NCI-H146 (cell line): ENCODE measurements at regions not wholly inside any gene's neighbourhood (a gene's known extent, or its start where the extent isn't known, plus 50 kb on each side); places are given as distances from the start of the nearest gene placed in this dataset.

Experiments
- DNase-seq: peaks from one replicate; lab custom pipeline; 2025; lab: John Stamatoyannopoulos, UW

DNA sequence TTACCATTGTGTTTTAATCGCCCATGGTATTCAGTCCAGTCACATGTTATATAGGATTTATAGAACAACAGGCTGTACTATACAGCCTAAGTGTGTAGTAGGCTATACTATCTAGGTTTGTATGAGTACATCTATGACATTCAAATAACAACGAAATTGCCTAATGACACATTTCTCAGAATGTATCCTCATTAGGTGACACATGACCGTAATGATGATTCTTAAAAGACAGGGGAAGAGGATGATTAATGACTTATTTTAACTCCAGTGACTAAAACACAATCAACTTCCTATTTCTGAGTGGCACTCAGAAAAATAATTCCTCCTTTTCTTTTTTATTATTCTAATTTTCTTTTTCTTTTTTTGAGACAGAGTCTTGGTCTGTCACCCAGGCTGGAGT lies 63.0 kb upstream of the ACSL3 start:
- DNase-seq, result no peak

DNA sequence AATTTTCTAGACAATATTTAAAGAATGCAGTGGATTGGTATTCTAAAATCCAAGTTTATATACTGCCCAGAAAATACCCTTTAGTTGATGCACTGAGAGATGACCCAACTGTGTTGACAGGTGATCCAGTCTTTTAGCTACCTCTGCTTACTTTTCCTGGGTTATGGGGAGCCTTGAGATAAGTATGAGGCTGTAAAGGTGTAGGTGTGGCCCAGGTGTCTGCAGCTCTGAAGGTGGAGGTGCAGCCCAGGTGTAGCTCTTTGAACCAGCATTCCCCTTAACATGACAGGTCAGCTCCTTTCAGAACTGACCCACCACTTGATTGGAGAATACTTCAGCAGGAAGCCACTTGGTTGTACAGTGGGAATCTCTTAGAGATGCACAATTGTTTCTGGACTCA lies 62.3 kb upstream of the ACSL3 start:
- no peak for DNase-seq

DNA sequence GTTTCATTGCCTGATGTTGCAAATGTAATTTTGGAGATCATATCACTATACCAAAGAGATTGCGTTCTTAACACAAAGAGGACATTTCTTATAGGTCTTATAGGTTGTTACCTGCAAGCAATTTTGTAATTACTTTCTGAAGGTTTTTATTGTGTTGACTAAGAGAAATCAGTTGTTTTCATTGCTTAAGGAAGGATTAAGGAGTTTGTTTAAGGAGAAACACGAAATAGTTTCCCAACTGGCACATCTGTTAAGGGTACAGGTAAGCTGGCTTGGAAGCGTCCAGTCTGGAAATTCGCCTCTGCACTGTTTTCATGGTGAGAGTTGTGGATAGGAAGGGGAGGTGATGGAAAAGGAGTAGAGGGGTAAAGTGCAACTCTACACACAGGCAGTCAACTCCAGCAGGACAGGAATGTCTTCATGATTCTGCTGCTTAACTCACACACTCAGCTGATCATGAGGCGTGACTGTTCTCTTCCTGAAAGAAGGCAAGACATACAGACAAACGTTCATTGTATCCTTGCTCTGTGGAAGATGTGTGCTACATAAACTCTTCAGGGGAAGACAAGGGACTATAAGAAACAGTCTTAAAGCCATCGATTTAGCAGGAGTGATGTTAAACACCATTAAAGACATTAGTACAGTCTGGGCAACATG lies 61.4 kb upstream of the ACSL3 start:
- DNase-seq, result no peak

DNA sequence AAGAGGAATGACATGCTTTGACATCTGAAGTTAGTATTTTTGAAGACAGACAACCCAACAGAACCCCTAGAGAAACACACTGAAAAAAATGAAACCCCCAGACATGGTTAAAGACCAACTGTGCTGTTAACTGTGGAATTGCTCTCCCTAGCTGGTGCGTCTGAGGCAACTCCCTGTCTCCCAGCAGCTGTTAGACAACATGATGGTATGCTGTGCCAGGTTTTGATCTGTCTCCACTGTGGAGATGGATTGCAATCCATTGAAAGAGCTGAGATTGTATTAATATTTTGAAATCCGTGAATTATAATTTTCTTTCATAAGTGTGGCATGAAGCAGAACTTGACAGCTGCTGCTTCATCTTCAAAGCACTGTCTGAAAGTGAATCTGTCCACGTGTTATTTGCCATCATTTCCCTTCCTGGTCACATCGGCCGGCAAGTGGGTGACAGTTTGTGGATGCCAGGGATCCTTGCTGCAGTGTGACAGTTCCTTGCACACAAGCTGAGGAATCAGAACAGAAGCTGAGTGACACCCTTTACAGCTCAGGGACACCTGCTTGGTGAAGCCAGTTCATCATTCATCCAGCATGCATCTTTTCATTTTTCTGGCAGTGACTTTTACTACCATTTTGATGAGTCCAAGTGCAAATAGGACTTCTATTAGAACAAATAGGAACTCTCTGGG lies 58.2 kb upstream of the ACSL3 start:
- no peak for DNase-seq

DNA sequence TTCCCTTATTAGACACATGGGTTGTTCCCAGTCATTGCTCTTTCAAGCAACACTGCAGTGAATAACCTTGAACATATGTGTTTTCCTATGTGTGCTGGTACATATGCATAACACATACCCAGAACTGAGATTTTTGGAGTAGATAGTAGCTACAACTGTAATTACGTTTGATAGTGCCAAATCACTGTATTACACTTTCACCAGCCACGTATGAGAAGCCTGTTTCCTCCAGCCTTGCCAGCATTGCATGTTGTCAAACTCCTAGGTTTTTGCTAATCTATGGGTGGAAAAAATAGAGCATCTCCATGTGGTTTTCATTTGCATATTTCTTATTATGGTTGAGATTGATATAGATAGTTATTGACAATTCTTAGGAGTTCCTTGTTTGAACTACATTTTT lies 56.5 kb upstream of the ACSL3 start:
- no peak for DNase-seq

DNA sequence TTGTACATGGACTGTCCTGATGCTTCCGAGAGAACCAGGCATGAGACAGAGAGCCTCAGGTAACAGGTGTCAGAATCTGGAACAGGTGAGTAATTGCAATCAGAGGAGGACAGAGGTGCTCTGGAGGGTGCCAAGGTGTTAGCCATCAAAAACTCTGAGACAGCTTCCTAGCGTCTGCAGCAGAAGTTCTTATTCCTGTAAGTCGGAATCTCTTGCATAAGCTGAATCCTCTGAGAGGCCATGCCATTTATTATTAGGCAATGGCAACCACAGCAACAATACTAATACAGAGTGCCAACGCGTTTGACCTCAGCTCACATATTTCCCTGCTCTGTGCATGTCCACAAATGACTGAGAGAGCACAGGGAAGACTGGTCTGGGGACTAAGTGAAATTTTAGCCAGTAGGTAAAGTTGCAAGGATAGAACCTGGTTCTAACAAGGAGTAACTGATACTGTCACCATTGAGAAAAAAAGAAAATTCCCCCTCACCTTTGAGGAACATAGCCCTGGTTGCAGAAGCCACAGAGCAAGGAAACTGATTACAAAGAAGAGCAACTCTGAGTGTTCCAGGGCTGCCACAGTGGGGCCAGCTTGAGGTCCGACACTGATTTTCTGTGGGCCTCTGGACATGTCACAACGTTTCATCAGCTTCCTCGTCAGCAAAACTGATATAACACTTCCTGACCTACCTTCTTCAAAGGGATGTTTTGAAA lies 55.1 kb upstream of the ACSL3 start:
- DNase-seq, result peak; percentile 31

DNA sequence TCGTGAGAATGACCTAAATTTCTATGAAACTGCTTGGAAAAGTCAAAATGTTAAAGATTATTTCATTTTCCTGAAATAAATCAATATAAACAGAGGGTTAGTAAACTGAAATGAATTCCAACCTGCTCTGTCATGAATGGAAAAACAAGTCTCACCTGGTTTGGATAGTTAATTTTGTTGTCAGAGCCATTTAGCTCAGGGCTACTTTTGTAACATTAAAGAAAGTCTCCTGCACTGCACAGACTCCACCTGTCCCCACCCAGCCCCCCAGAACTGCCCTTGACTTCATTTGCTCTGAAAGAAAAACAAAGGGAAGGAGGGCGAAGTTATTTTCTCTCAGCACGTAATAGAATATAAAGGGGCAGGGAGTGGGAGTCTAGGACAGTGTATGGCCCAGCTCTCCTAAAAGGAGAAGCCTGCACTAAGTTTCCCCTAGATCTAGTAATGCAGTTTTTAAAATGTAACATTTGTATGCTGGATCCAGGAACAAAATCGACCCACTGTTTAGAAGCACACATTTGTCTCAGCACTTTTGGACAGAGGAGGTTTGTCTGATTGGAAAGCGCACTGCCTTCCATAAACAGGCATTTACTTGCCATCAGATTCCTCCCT lies 54.2 kb upstream of the ACSL3 start:
- DNase-seq, result peak; percentile 19

DNA sequence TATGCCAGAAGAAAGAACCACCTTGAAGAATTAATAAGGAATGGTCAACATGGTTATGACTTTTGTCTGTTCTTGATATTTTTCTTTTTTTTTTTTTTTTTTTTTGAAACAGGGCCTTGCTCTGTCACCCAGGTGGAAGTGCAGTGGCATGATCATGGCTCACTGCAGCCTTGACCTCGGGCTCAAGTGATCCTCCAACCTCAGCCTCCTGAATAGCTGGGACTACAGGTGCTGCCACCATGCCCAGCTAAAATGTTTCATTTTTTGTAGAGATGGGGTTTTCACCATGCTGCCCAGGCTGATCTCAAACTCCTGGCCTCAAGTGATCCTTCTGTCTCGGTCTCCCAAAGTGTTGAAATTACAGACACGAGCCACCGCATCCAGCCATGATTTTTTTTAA lies 53.4 kb upstream of the ACSL3 start:
- DNase-seq, result no peak

DNA sequence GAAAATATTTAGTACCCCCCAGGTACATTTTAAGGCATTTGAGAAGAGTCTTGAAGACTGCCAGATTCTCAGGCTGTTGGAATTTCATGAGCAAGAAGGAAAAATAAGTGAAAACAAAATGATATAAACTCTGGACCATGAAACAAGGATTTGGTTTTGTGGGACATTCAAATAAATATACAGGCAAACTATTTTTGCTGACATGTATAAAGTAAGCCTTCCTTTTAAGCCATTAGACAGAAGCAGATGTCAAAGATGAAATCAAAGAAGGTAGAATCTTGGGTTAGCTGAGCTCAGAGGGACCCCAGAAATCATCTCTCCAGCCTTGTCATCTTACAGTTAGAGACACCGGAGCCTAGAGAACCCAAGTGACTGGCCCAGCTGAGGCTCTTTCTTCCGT lies 51.3 kb upstream of the ACSL3 start:
- no peak for DNase-seq

DNA sequence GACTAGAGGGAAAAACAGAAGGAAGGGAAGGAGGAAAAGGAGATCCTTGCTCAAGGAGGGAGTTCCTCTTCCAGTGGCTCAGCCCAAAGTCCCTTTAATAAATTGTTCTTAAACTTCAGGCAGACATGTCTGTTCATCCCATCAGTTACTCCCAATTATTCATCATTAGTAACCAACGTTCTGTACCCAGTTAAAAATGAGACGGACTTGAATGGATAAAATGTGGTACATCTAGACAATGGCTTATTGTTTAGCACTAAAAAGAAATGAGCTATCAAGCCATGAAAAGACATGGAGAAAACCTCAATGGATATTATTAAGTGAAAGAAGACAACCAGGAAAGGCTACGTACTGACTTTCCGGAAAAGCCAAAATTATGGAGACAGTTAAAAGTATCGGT lies 50.8 kb upstream of the ACSL3 start:
- no peak for DNase-seq
